OCI-LY3 (cell line): ENCODE measurements at regions not wholly inside any gene's neighbourhood (a gene's known extent, or its start where the extent isn't known, plus 50 kb on each side); places are given as distances from the start of the nearest gene placed in this dataset.
"Not testable (repeated sequence)": the region's sequence is repeated elsewhere in the genome, so short reads cannot be mapped to it uniquely, and the experiment has no call there.

Experiments used
- H2AFZ ChIP-seq: fragments of 200-600, 300-600 bp; shearing (Covaris generic); 2 replicates; pipeline ENCODE4 v1.6.0; 2014; ENCODE audit warnings: antibody characterized with exemption, low read depth, low read length
- H3K27ac ChIP-seq: fragments of 200-600, 300-600 bp; sonication (generic); 2 replicates; pipeline ENCODE4 v1.5.1; 2014; ENCODE audit warnings: mild to moderate bottlenecking, low read length, moderate library complexity, mixed read lengths
- H3K27me3 ChIP-seq: fragments of 200-600, 300-600 bp; sonication (generic); 2 replicates; pipeline ENCODE4 v1.6.1; 2014; ENCODE audit warnings: low read depth, low read length, mixed read lengths
- H3K36me3 ChIP-seq: fragments of 200-600, 300-600 bp; sonication (generic); replicated peaks from 2 replicates; pipeline ENCODE3; 2014; ENCODE audit warnings: low read depth, low read length, mixed read lengths
- H3K4me1 ChIP-seq: fragments of 300-600, 200-600 bp; sonication (generic); 2 replicates; pipeline ENCODE4 v1.6.1; 2014; ENCODE audit warnings: low read length, mixed read lengths
- H3K4me2 ChIP-seq: fragments of 200-600, 300-600 bp; sonication (generic); 2 replicates; pipeline ENCODE4 v1.6.1; 2014; ENCODE audit warnings: low read length, mixed read lengths
- H3K4me3 ChIP-seq: fragments of 300-600, 200-600 bp; sonication (generic); 2 replicates; pipeline ENCODE4 v1.5.1; 2014; ENCODE audit warnings: antibody characterized with exemption, mild to moderate bottlenecking, low read length, moderate library complexity
- H3K79me2 ChIP-seq: fragments of 300-600, 200-600 bp; shearing (Covaris generic); 2 replicates; pipeline ENCODE4 v1.6.1; 2014; ENCODE audit warnings: mild to moderate bottlenecking, low read length, mixed read lengths
- H3K9ac ChIP-seq: fragments of 300-600, 200-600 bp; shearing (Covaris generic); 2 replicates; pipeline ENCODE4 v1.6.0; 2014; ENCODE audit warnings: mild to moderate bottlenecking, low read length, moderate library complexity
- H3K9me3 ChIP-seq: fragments of 200-600, 300-600 bp; shearing (Covaris generic); 2 replicates; pipeline ENCODE4 v1.6.1; 2014; ENCODE audit warnings: low read length, mixed read lengths; ENCODE audit not compliant: insufficient read depth
- H4K20me1 ChIP-seq: fragments of 200-600, 300-600 bp; sonication (generic); 2 replicates; pipeline ENCODE4 v1.6.1; 2016; ENCODE audit warnings: low read length, mixed read lengths; ENCODE audit not compliant: insufficient read depth
- CTCF ChIP-seq: fragments of 200-600, 300-600 bp; sonication (generic); IDR thresholded peaks from 2 replicates; pipeline ENCODE4 v1.5.1; 2014; ENCODE audit warnings: antibody characterized with exemption, low read length, low read depth
- EZH2phosphoT487 ChIP-seq: fragments of 200-600 bp; shearing (Covaris generic); IDR thresholded peaks from 2 replicates; pipeline ENCODE4 v1.6.1; 2018; ENCODE audit warnings: antibody characterized with exemption, mixed run types, low read depth

GRCh38 chr5:163310997-163311396, 126.4 kb upstream of the CCNG1 start:
- Histone ChIP-seq H4K20me1 (no peaks in the 10 kb centered on the region), H3K36me3 (no peaks in the 10 kb centered on the region), H3K79me2 (no peaks in the 10 kb centered on the region), H3K9me3 (no peaks in the 10 kb centered on the region), H3K27ac (no peak overlapping the region), H3K9ac (no peak overlapping the region), H3K4me1 (no peaks in the 10 kb centered on the region), H2AFZ (no peak overlapping the region), H3K4me3 (no peak overlapping the region), H3K4me2 (no peak overlapping the region), H3K27me3 (no peaks in the 10 kb centered on the region)
- TF ChIP-seq EZH2phosphoT487: no peak
- no peak for TF ChIP-seq CTCF

GRCh38 chr5:163312598-163312997, 124.8 kb upstream of the CCNG1 start:
- Histone ChIP-seq H3K4me1 (no peaks in the 10 kb centered on the region), H3K36me3 (no peaks in the 10 kb centered on the region), H3K9ac (no peak overlapping the region), H3K27ac (no peak overlapping the region), H2AFZ (no peak overlapping the region), H3K4me3 (no peak overlapping the region), H3K27me3 (no peaks in the 10 kb centered on the region), H3K9me3 (no peaks in the 10 kb centered on the region), H3K4me2 (no peak overlapping the region), H3K79me2 (no peaks in the 10 kb centered on the region), H4K20me1 (no peaks in the 10 kb centered on the region)
- TF ChIP-seq CTCF (no peak), EZH2phosphoT487 (no peak)

- not testable (repeated sequence) for H4K20me1 ChIP-seq, H3K4me1 ChIP-seq, H3K9me3 ChIP-seq, H3K36me3 ChIP-seq, H3K27ac ChIP-seq, H3K79me2 ChIP-seq, H2AFZ ChIP-seq, H3K27me3 ChIP-seq, H3K4me2 ChIP-seq, H3K4me3 ChIP-seq, H3K9ac ChIP-seq
Measured at GRCh38 chr5:163313049-163313448, 124.3 kb upstream of the CCNG1 start.

- H3K27me3 ChIP-seq, H4K20me1 ChIP-seq, H2AFZ ChIP-seq, H3K9me3 ChIP-seq, H3K36me3 ChIP-seq, H3K79me2 ChIP-seq, H3K4me1 ChIP-seq, H3K4me3 ChIP-seq, H3K4me2 ChIP-seq, H3K27ac ChIP-seq, H3K9ac ChIP-seq: not testable (repeated sequence)
Measured at GRCh38 chr5:163316374-163316773, 121.0 kb upstream of the CCNG1 start.

- Histone ChIP-seq H4K20me1 (no peaks in the 10 kb centered on the region), H3K79me2 (no peaks in the 10 kb centered on the region), H2AFZ (no peak overlapping the region), H3K4me3 (no peak overlapping the region), H3K9me3 (no peaks in the 10 kb centered on the region), H3K4me2 (no peak overlapping the region), H3K36me3 (no peaks in the 10 kb centered on the region), H3K27me3 (no peaks in the 10 kb centered on the region), H3K9ac (no peak overlapping the region), H3K4me1 (no peaks in the 10 kb centered on the region), H3K27ac (no peak overlapping the region)
- no peak for TF ChIP-seq EZH2phosphoT487
- no peak for TF ChIP-seq CTCF
Measured at GRCh38 chr5:163318707-163319106, 118.7 kb upstream of the CCNG1 start.
